ENCODE measurements at regions not wholly inside any gene's neighbourhood (a gene's known extent, or its start where the extent isn't known, plus 50 kb on each side); places are given as distances from the start of the nearest gene placed in this dataset.

GRCh38 chr16:48833461-48833860, 223.5 kb upstream of the N4BP1 start:
- POLR2A ChIA-PET = no interaction called here
- Histone ChIP-seq H3K9me3 (no peaks in the 10 kb centered on the region), H3K4me3 (ENCODE audit: low read depth, low read length) (no peak overlapping the region), H3K4me1 (no peaks in the 10 kb centered on the region), H3K36me3 (ENCODE audit: control insufficient read depth, insufficient read depth, low read length) (no peaks in the 10 kb centered on the region), H3K27me3 (replicated peaks; ENCODE audit: control insufficient read depth, insufficient read depth, low read length) (no peaks in the 10 kb centered on the region)
- BruUV-seq (replicated peaks) = no TSS peak
- no peaks in the 10 kb centered on the region for H3K36me3 Mint-ChIP-seq (ENCODE audit: insufficient read depth, unreplicated experiment)
- no peaks in the 10 kb centered on the region for H3K27me3 Mint-ChIP-seq (ENCODE audit: insufficient read depth, unreplicated experiment)
- no peak overlapping the region for H3K27ac Mint-ChIP-seq (ENCODE audit: unreplicated experiment)
- no peaks in the 10 kb centered on the region for H3K9me3 Mint-ChIP-seq (ENCODE audit: unreplicated experiment)
- H3K4me3 Mint-ChIP-seq (ENCODE audit: unreplicated experiment) = no peak overlapping the region
- TF ChIP-seq CTCF (IDR thresholded peaks at IDR 0.05; ENCODE audit: insufficient read depth in 1 of 2, low read depth in 1 of 2, low read length in 1 of 2, severe bottlenecking in 1 of 2, unreplicated experiment in 1 of 2) = no peak
- H3K4me1 Mint-ChIP-seq (ENCODE audit: low read depth, unreplicated experiment) = no peaks in the 10 kb centered on the region
- no peak for DNase-seq
- CTCF ChIA-PET = no interaction called here
- intact Hi-C loops (cut with micrococcal nuclease; ENCODE audit: unreplicated experiment) = no loop called here

GRCh38 chr16:48831076-48831722, 221.2 kb upstream of the N4BP1 start:
- DNase-seq = peak in 1 of 2 experiments; percentile 34
- peak; percentile 34 to 46 for TF ChIP-seq CTCF (IDR thresholded peaks at IDR 0.05; ENCODE audit: insufficient read depth in 1 of 2, low read depth in 1 of 2, low read length in 1 of 2, severe bottlenecking in 1 of 2, unreplicated experiment in 1 of 2)
- Histone ChIP-seq H3K4me1 (no peaks in the 10 kb centered on the region), H3K36me3 (ENCODE audit: control insufficient read depth, insufficient read depth, low read length) (no peaks in the 10 kb centered on the region), H3K4me3 (ENCODE audit: low read depth, low read length) (no peak overlapping the region), H3K9me3 (no peaks in the 10 kb centered on the region), H3K27me3 (replicated peaks; ENCODE audit: control insufficient read depth, insufficient read depth, low read length) (no peaks in the 10 kb centered on the region)
- no peaks in the 10 kb centered on the region for H3K4me1 Mint-ChIP-seq (ENCODE audit: low read depth, unreplicated experiment)
- POLR2A ChIA-PET = no interaction called here
- intact Hi-C loops (cut with micrococcal nuclease; ENCODE audit: unreplicated experiment) = no loop called here
- CTCF ChIA-PET = interaction anchor here (0.6 kb wide), 1 partner anchor 89 kb away, joined by 3 read pairs; no protein-coding TSS in a partner anchor
- H3K27me3 Mint-ChIP-seq (ENCODE audit: insufficient read depth, unreplicated experiment) = peaks cover 3% of the 10 kb centered on the region
- no peaks in the 10 kb centered on the region for H3K36me3 Mint-ChIP-seq (ENCODE audit: insufficient read depth, unreplicated experiment)
- no peak overlapping the region for H3K4me3 Mint-ChIP-seq (ENCODE audit: unreplicated experiment)
- BruUV-seq (replicated peaks) = no TSS peak
- no peak overlapping the region for H3K27ac Mint-ChIP-seq (ENCODE audit: unreplicated experiment)
- H3K9me3 Mint-ChIP-seq (ENCODE audit: unreplicated experiment) = no peaks in the 10 kb centered on the region

GRCh38 chr16:48829336-48830310, 219.6 kb upstream of the N4BP1 start:
- H3K27me3 Mint-ChIP-seq (ENCODE audit: insufficient read depth, unreplicated experiment) = peaks cover 3% of the 10 kb centered on the region
- no peaks in the 10 kb centered on the region for H3K9me3 Mint-ChIP-seq (ENCODE audit: unreplicated experiment)
- H3K4me1 ChIP-seq = no peaks in the 10 kb centered on the region
- intact Hi-C loops (cut with micrococcal nuclease; ENCODE audit: unreplicated experiment) = no loop called here
- H3K36me3 Mint-ChIP-seq (ENCODE audit: insufficient read depth, unreplicated experiment) = no peaks in the 10 kb centered on the region
- no peaks in the 10 kb centered on the region for H3K4me1 Mint-ChIP-seq (ENCODE audit: low read depth, unreplicated experiment)
- POLR2A ChIA-PET = no interaction called here
- no peaks in the 10 kb centered on the region for H3K36me3 ChIP-seq (ENCODE audit: control insufficient read depth, insufficient read depth, low read length)
- no peaks in the 10 kb centered on the region for H3K27me3 ChIP-seq (replicated peaks; ENCODE audit: control insufficient read depth, insufficient read depth, low read length)
- H3K27ac Mint-ChIP-seq (ENCODE audit: unreplicated experiment) = no peak overlapping the region
- BruUV-seq (replicated peaks) = no TSS peak
- DNase-seq = no peak
- no peak overlapping the region for H3K4me3 Mint-ChIP-seq (ENCODE audit: unreplicated experiment)
- no peak overlapping the region for H3K4me3 ChIP-seq (ENCODE audit: low read depth, low read length)
- TF ChIP-seq CTCF (IDR thresholded peaks at IDR 0.05; ENCODE audit: insufficient read depth in 1 of 2, low read depth in 1 of 2, low read length in 1 of 2, severe bottlenecking in 1 of 2, unreplicated experiment in 1 of 2) = no peak
- H3K9me3 ChIP-seq = no peaks in the 10 kb centered on the region
- CTCF ChIA-PET = no interaction called here

Measured in Caco-2 (cell line).